ENCODE measurements at regions not wholly inside any gene's neighbourhood (a gene's known extent, or its start where the extent isn't known, plus 50 kb on each side); places are given as distances from the start of the nearest gene placed in this dataset.
"Not testable (repeated sequence)": the region's sequence is repeated elsewhere in the genome, so short reads cannot be mapped to it uniquely, and the experiment has no call there.

DNA sequence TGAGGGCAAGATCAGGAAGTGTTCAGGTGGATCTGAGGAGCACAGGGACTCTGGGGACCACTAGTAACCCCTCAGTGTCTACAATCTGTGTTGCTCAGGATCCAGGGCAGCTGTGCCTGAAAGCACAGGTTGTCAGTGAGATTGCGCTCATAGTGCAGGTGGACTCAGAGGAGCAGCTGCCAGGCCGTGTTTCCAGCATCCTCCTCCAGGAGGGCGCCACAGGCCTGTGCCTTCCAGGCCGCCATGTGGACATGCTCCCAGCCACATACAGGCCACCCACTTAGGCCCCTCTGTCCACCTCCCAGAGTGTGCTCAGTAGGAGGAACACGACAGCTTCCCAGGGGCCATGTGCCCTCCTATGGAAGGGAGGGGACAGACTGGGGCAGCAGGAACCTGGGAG, 52.9 kb upstream of the GOLGA6L22 start:
- not testable (repeated sequence) for TF ChIP-seq CTCF (conservative IDR thresholded peaks at IDR 0.05; ENCODE audit: low read depth, low read length); EZH2phosphoT487 (IDR thresholded peaks at IDR 0.05; ENCODE audit: borderline replicate concordance, low read length); EZH2 (IDR thresholded peaks at IDR 0.05; ENCODE audit: low read length, unreplicated experiment)

Measured in PC-3 (cell line).